Keratinocyte (primary cell): ENCODE measurements at regions not wholly inside any gene's neighbourhood (a gene's known extent, or its start where the extent isn't known, plus 50 kb on each side); places are given as distances from the start of the nearest gene placed in this dataset.

Source experiments
- DNase-seq: peaks from one replicate; pipeline ENCODE4 v3.0.0-alpha.2; 2011; ENCODE audit warnings: low read depth, missing footprints, low spot score
- FAIRE-seq: peaks from 2 replicates; lab custom pipeline; 2011; peaks lifted over from hg19 to GRCh38; lab: Jason Lieb, UNC
- H2AFZ ChIP-seq: 2 replicates; pipeline ENCODE4 v1.6.0; 2012; ENCODE audit warnings: low read length, control low read depth, inconsistent platforms; ENCODE audit not compliant: control insufficient read depth
- H3K27ac ChIP-seq: 2 replicates; pipeline ENCODE4 v1.5.1; 2011; ENCODE audit warnings: low read length; ENCODE audit not compliant: control insufficient read depth, insufficient read depth
- H3K27me3 ChIP-seq: 3 replicates; pipeline ENCODE4 v1.6.0; 2011; ENCODE audit warnings: low read length; ENCODE audit not compliant: control insufficient read depth, insufficient read depth; ENCODE audit errors: extremely low read depth
- H3K36me3 ChIP-seq, 2 experiments: 2 replicates in 1 of 2; 3 replicates in 1 of 2; pipeline ENCODE4 v1.5.1; 2011; ENCODE audit warnings: low read length in 2 of 2, mild to moderate bottlenecking in 1 of 2; ENCODE audit not compliant: control insufficient read depth in 2 of 2, insufficient read depth in 2 of 2; ENCODE audit errors: extremely low read depth in 1 of 2
- H3K4me1 ChIP-seq: 3 replicates; pipeline ENCODE4 v1.5.1; 2011; ENCODE audit warnings: low read length; ENCODE audit not compliant: control insufficient read depth, insufficient read depth; ENCODE audit errors: extremely low read depth
- H3K4me2 ChIP-seq: 3 replicates; pipeline ENCODE4 v1.6.0; 2011; ENCODE audit warnings: low read depth, low read length; ENCODE audit not compliant: control insufficient read depth, insufficient read depth; ENCODE audit errors: extremely low read depth
- H3K4me3 ChIP-seq, 3 experiments: fragments of 200-600 bp in 1 of 3; sonication (generic) in 1 of 3; 2 replicates in 2 of 3; 3 replicates in 1 of 3; pipeline ENCODE4 v1.5.1; 2011 to 2016; ENCODE audit warnings: low read length in 3 of 3, mild to moderate bottlenecking in 3 of 3, control low read depth in 2 of 3, inconsistent platforms in 1 of 3, low read depth in 1 of 3, mixed read lengths in 1 of 3, mixed run types in 1 of 3, moderate library complexity in 1 of 3; ENCODE audit not compliant: control insufficient read depth in 2 of 3, insufficient read depth in 2 of 3; ENCODE audit errors: extremely low read depth in 1 of 3
- H3K79me2 ChIP-seq: 2 replicates; pipeline ENCODE4 v1.6.0; 2012; ENCODE audit warnings: low read length; ENCODE audit not compliant: control insufficient read depth, insufficient read depth
- H3K9ac ChIP-seq: 3 replicates; pipeline ENCODE4 v1.6.0; 2011; ENCODE audit warnings: low read length; ENCODE audit not compliant: control insufficient read depth, insufficient read depth; ENCODE audit errors: extremely low read depth
- H3K9me1 ChIP-seq: 3 replicates; pipeline ENCODE4 v1.6.0; 2011; ENCODE audit warnings: low read length; ENCODE audit not compliant: control insufficient read depth, insufficient read depth; ENCODE audit errors: extremely low read depth
- H3K9me3 ChIP-seq: 2 replicates; pipeline ENCODE4 v1.5.1; 2012; ENCODE audit warnings: low read depth, low read length; ENCODE audit not compliant: control insufficient read depth
- H4K20me1 ChIP-seq: 3 replicates; pipeline ENCODE4 v1.6.0; 2011; ENCODE audit warnings: low read length; ENCODE audit not compliant: control insufficient read depth, insufficient read depth; ENCODE audit errors: extremely low read depth
- EZH2 ChIP-seq: IDR thresholded peaks from one replicate; pipeline ENCODE4 v1.6.1; 2012; ENCODE audit warnings: inconsistent platforms, mild to moderate bottlenecking, low read length, moderate library complexity
- dilution Hi-C: fragments of 300-500 bp; cut with MboI; formaldehyde crosslinking; loops from one replicate; pipeline ENCODE4 v1.7.0; 2020; ENCODE audit warnings: low sequenced_read_pairs; ENCODE audit not compliant: extremely low pct_ligation_motif_present
- TF ChIP-seq, protein P1 (sequence below), 3 experiments: IDR thresholded peaks in 1 of 3; conservative IDR thresholded peaks in 1 of 3; optimal IDR thresholded peaks in 1 of 3; 2 replicates in 2 of 3; 3 replicates in 1 of 3; pipeline versions ENCODE3 to v1.5.1; 2011; ENCODE audit warnings: low read length in 3 of 3, mild to moderate bottlenecking in 3 of 3, moderate library complexity in 2 of 3, control low read depth in 1 of 3, inconsistent platforms in 1 of 3; ENCODE audit not compliant: insufficient read depth in 2 of 3; ENCODE audit errors: extremely low read depth in 1 of 3

GRCh38 chr10:78286668-78287067, 253.0 kb downstream of the RPS24 start:
- Histone ChIP-seq H3K4me3 (no peak overlapping the region), H3K27ac (no peak overlapping the region), H3K79me2 (no peaks in the 10 kb centered on the region), H3K9me3 (no peaks in the 10 kb centered on the region), H4K20me1 (no peaks in the 10 kb centered on the region), H3K9me1 (no peaks in the 10 kb centered on the region), H2AFZ (no peak overlapping the region), H3K27me3 (peaks cover 5% of the 10 kb centered on the region), H3K4me1 (no peaks in the 10 kb centered on the region), H3K9ac (no peak overlapping the region), H3K4me2 (no peak overlapping the region), H3K36me3 (no peaks in the 10 kb centered on the region)
- DNase-seq (no peak), FAIRE-seq (no peak)
- dilution Hi-C loops, result no loop called here
- no peak for TF ChIP-seq EZH2
- TF ChIP-seq, protein P1, sequence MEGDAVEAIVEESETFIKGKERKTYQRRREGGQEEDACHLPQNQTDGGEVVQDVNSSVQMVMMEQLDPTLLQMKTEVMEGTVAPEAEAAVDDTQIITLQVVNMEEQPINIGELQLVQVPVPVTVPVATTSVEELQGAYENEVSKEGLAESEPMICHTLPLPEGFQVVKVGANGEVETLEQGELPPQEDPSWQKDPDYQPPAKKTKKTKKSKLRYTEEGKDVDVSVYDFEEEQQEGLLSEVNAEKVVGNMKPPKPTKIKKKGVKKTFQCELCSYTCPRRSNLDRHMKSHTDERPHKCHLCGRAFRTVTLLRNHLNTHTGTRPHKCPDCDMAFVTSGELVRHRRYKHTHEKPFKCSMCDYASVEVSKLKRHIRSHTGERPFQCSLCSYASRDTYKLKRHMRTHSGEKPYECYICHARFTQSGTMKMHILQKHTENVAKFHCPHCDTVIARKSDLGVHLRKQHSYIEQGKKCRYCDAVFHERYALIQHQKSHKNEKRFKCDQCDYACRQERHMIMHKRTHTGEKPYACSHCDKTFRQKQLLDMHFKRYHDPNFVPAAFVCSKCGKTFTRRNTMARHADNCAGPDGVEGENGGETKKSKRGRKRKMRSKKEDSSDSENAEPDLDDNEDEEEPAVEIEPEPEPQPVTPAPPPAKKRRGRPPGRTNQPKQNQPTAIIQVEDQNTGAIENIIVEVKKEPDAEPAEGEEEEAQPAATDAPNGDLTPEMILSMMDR (optimal IDR thresholded peaks at IDR 0.05 in 1 of 3, IDR thresholded peaks at IDR 0.05 in 1 of 3, conservative IDR thresholded peaks at IDR 0.05 in 1 of 3; ENCODE audit: extremely low read depth in 1 of 3, insufficient read depth in 2 of 3, low read length in 3 of 3), result no peak

DNA sequence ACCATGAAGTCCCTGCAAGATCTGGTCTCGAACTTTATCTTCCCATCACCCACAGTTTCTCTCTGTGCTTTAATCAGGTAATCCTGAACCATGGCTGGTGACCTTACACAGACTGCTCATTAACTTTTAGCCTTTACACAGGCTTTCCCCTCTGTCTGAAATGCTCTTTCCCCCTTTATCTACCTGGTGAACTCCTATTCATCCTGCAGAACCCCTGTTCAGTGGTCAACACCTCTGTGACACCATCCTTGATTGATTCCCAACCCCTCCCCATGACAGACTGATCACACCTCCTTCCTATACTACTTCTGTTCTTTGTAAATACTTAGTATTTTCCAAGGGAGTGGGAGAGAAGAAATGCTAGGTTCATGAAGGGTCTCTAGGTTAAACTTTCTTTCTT, 254.0 kb downstream of the RPS24 start:
- no peak for DNase-seq
- TF ChIP-seq, protein P1 (optimal IDR thresholded peaks at IDR 0.05 in 1 of 3, IDR thresholded peaks at IDR 0.05 in 1 of 3, conservative IDR thresholded peaks at IDR 0.05 in 1 of 3; ENCODE audit: extremely low read depth in 1 of 3, insufficient read depth in 2 of 3, low read length in 3 of 3), result no peak
- TF ChIP-seq EZH2, result no peak
- Histone ChIP-seq H3K79me2 (no peaks in the 10 kb centered on the region), H3K9me3 (no peaks in the 10 kb centered on the region), H3K27me3 (peaks cover 3% of the 10 kb centered on the region), H3K27ac (no peak overlapping the region), H4K20me1 (no peaks in the 10 kb centered on the region), H3K4me2 (no peak overlapping the region), H3K4me1 (no peaks in the 10 kb centered on the region), H3K9ac (no peak overlapping the region), H3K36me3 (no peaks in the 10 kb centered on the region), H3K9me1 (no peaks in the 10 kb centered on the region), H3K4me3 (no peak overlapping the region), H2AFZ (no peak overlapping the region)
- dilution Hi-C loops, result no loop called here
- FAIRE-seq, result no peak
